IPS-18a (cell line): ENCODE measurements at regions not wholly inside any gene's neighbourhood (a gene's known extent, or its start where the extent isn't known, plus 50 kb on each side); places are given as distances from the start of the nearest gene placed in this dataset.

Source experiments
- H3K27ac ChIP-seq: one replicate; pipeline ENCODE4 v1.5.1; 2013; ENCODE audit warnings: low read length
- H3K27me3 ChIP-seq: one replicate; pipeline ENCODE4 v1.6.1; 2013; ENCODE audit warnings: mild to moderate bottlenecking, low read length; ENCODE audit not compliant: control insufficient read depth, insufficient read depth
- H3K36me3 ChIP-seq: one replicate; pipeline ENCODE4 v1.6.1; 2013; ENCODE audit warnings: low read depth, low read length; ENCODE audit not compliant: control insufficient read depth
- H3K4me1 ChIP-seq: one replicate; pipeline ENCODE4 v1.6.1; 2013; ENCODE audit warnings: low read depth, low read length; ENCODE audit not compliant: control insufficient read depth
- H3K4me3 ChIP-seq: one replicate; pipeline ENCODE4 v1.5.1; 2013; ENCODE audit warnings: low read length
- H3K9ac ChIP-seq: one replicate; pipeline ENCODE4 v1.6.1; 2013; ENCODE audit warnings: mild to moderate bottlenecking, low read length, moderate library complexity
- H3K9me3 ChIP-seq: one replicate; pipeline ENCODE4 v1.6.1; 2013; ENCODE audit warnings: low read depth, low read length; ENCODE audit not compliant: control insufficient read depth

DNA sequence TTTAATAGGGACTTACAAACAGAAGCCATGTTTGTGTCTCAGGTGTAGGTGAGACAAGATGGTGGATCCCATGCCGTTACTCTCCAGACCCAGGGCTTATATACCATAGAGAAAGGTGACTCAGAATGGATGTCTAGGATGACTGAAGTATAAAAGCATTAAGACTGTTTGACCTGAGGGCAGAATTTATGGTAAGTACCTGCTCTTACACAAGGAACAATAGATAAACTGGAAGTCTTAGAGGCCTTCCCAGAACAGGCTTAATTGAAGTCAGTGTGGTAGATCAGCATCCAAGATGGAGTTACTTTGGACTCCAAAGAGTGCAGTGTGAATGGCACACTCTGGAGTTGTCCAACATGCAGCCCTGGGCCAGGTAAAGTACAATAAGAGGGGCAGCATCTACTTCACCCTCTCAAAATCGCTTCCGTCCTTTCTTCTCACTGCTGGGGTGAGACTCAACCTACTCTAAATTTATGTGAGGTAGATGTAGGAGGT lies 387.0 kb upstream of the DDI1 start:
- H3K27ac ChIP-seq: no peak overlapping the region
- H3K9me3 ChIP-seq: no peaks in the 10 kb centered on the region

DNA sequence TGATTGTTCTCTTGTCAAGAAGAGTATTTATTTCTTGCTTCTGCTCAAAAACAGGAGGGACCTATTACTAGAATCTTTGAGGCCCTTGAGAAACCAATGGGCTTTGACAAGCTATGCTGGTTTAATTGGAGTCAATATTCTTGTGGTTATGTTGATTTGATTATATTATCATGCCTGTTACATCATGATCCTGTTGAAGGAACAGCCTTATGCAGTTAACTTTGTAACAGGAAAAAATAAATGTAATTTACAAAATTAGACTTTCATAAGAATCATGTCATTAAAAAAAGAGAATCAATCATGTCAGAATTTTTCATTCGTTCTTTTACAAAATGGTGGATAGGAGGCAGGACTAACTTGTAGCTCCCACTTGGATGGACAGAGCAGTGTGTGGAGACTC lies 386.1 kb upstream of the DDI1 start:
- Histone ChIP-seq H3K36me3 (no peaks in the 10 kb centered on the region), H3K4me3 (no peak overlapping the region), H3K9ac (no peak overlapping the region), H3K9me3 (no peaks in the 10 kb centered on the region), H3K27me3 (no peaks in the 10 kb centered on the region), H3K27ac (no peak overlapping the region), H3K4me1 (no peaks in the 10 kb centered on the region)

More for the DNA sequence above, 387.0 kb upstream of the DDI1 start:
- H3K4me1 ChIP-seq: no peaks in the 10 kb centered on the region
- H3K9ac ChIP-seq: no peak overlapping the region
- H3K27me3 ChIP-seq: no peaks in the 10 kb centered on the region
- no peak overlapping the region for H3K4me3 ChIP-seq
- no peaks in the 10 kb centered on the region for H3K36me3 ChIP-seq

GRCh38 chr11:103651341-103651998 lies 385.0 kb upstream of the DDI1 start:
- H3K27ac ChIP-seq: no peak overlapping the region
- no peaks in the 10 kb centered on the region for H3K27me3 ChIP-seq
- no peaks in the 10 kb centered on the region for H3K4me1 ChIP-seq
- H3K36me3 ChIP-seq: no peaks in the 10 kb centered on the region
- H3K9ac ChIP-seq: no peak overlapping the region
- H3K4me3 ChIP-seq: no peak overlapping the region
- no peaks in the 10 kb centered on the region for H3K9me3 ChIP-seq

DNA sequence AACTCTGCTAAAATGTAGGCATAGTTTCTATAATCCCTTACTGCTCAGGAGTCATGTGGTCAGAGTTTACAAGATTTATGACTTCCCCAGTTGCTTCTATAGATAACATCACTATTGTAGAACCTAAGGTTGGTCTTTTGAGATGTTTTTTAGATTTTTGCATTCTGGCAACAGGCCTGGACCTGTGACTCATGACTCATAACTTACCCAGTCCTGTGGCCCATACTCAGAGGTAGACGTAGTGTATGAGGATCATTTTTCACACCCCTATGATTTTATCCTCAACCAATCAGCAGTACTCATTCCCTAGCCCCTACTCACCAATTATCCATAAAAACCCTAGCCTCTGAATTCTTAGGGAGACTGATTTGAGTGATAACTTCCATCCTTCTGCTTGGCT lies 384.4 kb upstream of the DDI1 start:
- no peak overlapping the region for H3K27ac ChIP-seq
- H3K4me1 ChIP-seq: no peaks in the 10 kb centered on the region
- no peaks in the 10 kb centered on the region for H3K9me3 ChIP-seq
- H3K4me3 ChIP-seq: no peak overlapping the region
- H3K27me3 ChIP-seq: no peaks in the 10 kb centered on the region
- no peak overlapping the region for H3K9ac ChIP-seq
- H3K36me3 ChIP-seq: no peaks in the 10 kb centered on the region

GRCh38 chr11:103656382-103656781 lies 380.1 kb upstream of the DDI1 start:
- no peaks in the 10 kb centered on the region for H3K4me1 ChIP-seq
- no peaks in the 10 kb centered on the region for H3K27me3 ChIP-seq
- no peaks in the 10 kb centered on the region for H3K9me3 ChIP-seq
- H3K27ac ChIP-seq: no peak overlapping the region
- no peak overlapping the region for H3K4me3 ChIP-seq
- no peak overlapping the region for H3K9ac ChIP-seq
- no peaks in the 10 kb centered on the region for H3K36me3 ChIP-seq

DNA sequence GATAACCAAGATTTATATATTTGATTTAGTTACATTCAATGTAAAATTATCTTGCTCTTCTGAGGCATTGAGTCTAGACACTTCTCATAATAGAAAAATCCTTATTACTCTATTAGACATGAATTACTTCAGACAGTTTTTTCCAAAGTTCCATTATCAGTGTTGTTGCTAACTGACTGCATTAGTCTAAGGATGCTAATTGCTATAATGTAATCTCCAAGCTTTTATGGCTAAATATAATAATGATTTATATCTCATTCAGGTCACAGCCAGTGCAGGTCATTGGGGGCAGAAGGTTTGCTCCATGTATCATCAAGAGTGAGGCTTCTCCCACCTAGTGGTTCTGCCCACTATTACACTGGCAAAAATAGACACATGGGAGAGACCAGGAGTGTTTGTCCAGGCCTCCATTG lies 377.2 kb upstream of the DDI1 start:
- Histone ChIP-seq H3K27me3 (no peaks in the 10 kb centered on the region), H3K9me3 (no peaks in the 10 kb centered on the region), H3K27ac (no peak overlapping the region), H3K9ac (no peak overlapping the region), H3K4me3 (no peak overlapping the region), H3K4me1 (no peaks in the 10 kb centered on the region), H3K36me3 (no peaks in the 10 kb centered on the region)

GRCh38 chr11:103659743-103660142 lies 376.7 kb upstream of the DDI1 start:
- Histone ChIP-seq H3K4me1 (no peaks in the 10 kb centered on the region), H3K27me3 (no peaks in the 10 kb centered on the region), H3K36me3 (no peaks in the 10 kb centered on the region), H3K4me3 (no peak overlapping the region), H3K27ac (no peak overlapping the region), H3K9ac (no peak overlapping the region), H3K9me3 (no peaks in the 10 kb centered on the region)

DNA sequence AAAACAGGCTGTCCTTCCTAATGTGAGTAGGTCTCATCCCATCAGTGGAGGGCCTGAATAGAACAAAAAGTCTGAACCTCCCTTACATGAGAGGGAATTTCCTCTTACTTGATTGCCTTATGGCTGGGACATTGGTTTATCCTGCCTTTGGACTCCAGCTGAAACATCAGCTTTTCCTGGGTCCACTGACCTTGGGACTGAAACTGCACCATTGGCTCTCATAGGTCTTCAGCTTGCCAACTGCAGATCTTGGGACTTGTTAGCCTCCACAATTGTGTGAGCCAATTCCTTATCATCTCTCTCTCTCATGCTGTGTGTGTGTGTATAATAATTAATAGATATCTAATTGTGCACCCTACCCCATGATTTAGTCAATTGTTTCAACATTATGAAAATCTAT lies 375.3 kb upstream of the DDI1 start:
- no peak overlapping the region for H3K9ac ChIP-seq
- H3K27me3 ChIP-seq: no peaks in the 10 kb centered on the region
- no peaks in the 10 kb centered on the region for H3K36me3 ChIP-seq
- no peak overlapping the region for H3K4me3 ChIP-seq
- no peak overlapping the region for H3K27ac ChIP-seq
- no peaks in the 10 kb centered on the region for H3K9me3 ChIP-seq
- H3K4me1 ChIP-seq: no peaks in the 10 kb centered on the region

GRCh38 chr11:103661991-103662390 lies 374.4 kb upstream of the DDI1 start:
- no peak overlapping the region for H3K27ac ChIP-seq
- H3K4me3 ChIP-seq: no peak overlapping the region
- no peaks in the 10 kb centered on the region for H3K27me3 ChIP-seq

DNA sequence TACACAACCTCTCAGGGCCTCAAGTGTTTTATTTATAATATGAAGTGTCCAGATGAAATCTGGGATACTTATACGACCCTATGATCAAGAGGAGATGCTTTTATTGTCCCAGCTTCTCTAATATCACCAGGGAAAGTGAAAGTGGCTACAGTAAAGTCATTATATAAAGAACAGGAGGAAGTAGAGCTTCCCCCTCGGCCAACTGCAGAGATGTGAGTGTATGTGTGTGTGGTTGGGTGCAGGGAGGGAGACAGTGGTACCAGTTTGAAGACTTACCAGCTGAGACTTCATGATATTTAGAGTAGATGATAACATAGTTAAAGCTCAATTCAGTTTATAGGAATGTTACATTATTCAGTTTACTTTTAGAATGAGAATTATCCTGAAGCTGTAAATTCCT lies 373.6 kb upstream of the DDI1 start:
- Histone ChIP-seq H3K4me3 (no peak overlapping the region), H3K4me1 (no peaks in the 10 kb centered on the region)

More at GRCh38 chr11:103661991-103662390, 374.4 kb upstream of the DDI1 start:
- H3K36me3 ChIP-seq: no peaks in the 10 kb centered on the region
- no peaks in the 10 kb centered on the region for H3K9me3 ChIP-seq
- no peaks in the 10 kb centered on the region for H3K4me1 ChIP-seq
- no peak overlapping the region for H3K9ac ChIP-seq

DNA sequence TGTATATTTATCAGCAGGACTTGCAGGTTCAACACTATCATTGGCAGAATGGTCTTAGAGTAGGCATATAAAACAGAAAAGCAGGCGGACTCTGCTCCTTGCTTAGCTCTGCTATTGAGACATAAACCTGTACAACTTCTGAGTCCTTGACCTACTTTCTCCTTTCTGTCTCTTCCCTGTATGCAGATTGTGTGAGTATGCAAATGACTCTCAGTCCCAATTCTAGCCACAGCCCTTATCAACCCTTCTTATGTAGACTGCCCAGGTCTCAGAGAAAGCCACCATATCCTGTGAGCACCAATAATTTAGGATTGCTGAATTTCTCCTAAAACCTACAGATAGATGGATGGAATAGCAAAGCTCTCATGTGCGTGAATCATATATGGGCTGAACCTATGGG lies 367.6 kb upstream of the DDI1 start:
- Histone ChIP-seq H3K9ac (no peak overlapping the region), H3K27me3 (no peaks in the 10 kb centered on the region), H3K27ac (no peak overlapping the region), H3K36me3 (no peaks in the 10 kb centered on the region), H3K4me3 (no peak overlapping the region), H3K4me1 (no peaks in the 10 kb centered on the region), H3K9me3 (no peaks in the 10 kb centered on the region)

More for the DNA sequence above, 373.6 kb upstream of the DDI1 start:
- H3K27ac ChIP-seq: no peak overlapping the region
- no peaks in the 10 kb centered on the region for H3K9me3 ChIP-seq
- no peaks in the 10 kb centered on the region for H3K27me3 ChIP-seq
- H3K36me3 ChIP-seq: no peaks in the 10 kb centered on the region
- H3K9ac ChIP-seq: no peak overlapping the region

DNA sequence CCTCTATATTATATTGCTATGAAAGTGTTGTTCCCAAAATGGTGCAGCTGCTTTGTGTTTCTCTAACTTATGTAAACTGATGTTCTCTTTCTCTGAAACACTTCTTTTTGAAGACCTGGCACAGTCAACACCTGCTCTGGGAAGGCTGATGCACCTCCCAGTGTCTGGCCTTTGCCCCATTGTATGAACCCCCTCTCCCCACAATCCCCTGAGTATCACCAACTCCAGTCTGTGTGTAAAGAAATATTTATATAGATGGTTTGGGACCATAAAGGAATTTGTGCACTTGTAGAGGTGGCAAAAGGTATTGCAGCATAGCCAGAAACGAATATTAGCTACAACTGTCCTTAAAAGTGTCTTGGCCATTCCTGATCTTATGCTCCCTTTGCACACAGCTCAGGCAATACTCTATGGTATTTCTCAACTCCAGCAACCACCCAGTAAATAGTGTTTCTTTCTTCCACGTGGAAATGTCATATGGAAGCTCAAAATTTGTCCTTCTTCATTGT lies 365.2 kb upstream of the DDI1 start:
- Histone ChIP-seq H3K4me1 (no peaks in the 10 kb centered on the region), H3K4me3 (no peak overlapping the region), H3K27ac (no peak overlapping the region), H3K36me3 (no peaks in the 10 kb centered on the region), H3K27me3 (no peaks in the 10 kb centered on the region), H3K9me3 (no peaks in the 10 kb centered on the region), H3K9ac (no peak overlapping the region)
